Small intestine (tissue), 7 donors: ENCODE measurements at regions not wholly inside any gene's neighbourhood (a gene's known extent, or its start where the extent isn't known, plus 50 kb on each side); places are given as distances from the start of the nearest gene placed in this dataset.
A peak's percentile ranks its signal among the peaks of the same experiment; 100 is the strongest.

Source experiments
- DNase-seq, 2 donors: peaks; one replicate each; pipeline versions ENCODE4 v3.0.0 to v3.0.0-alpha.2; 2013
- FAIRE-seq: peaks from 2 replicates; lab custom pipeline; 2012; peaks lifted over from hg19 to GRCh38; lab: Jason Lieb, UNC
- H3K27ac ChIP-seq, 3 donors: one replicate each; pipeline ENCODE4 v1.5.1; 2013; ENCODE audit warnings: low read length in 2 of 3, mild to moderate bottlenecking in 2 of 3, control low read depth in 1 of 3, inconsistent platforms in 1 of 3, low read depth in 1 of 3, moderate library complexity in 1 of 3
- H3K27me3 ChIP-seq, 3 donors: one replicate each; pipeline ENCODE4 v1.6.1; 2013; ENCODE audit warnings: low read length in 3 of 3, inconsistent platforms in 1 of 3; ENCODE audit not compliant: control insufficient read depth in 3 of 3, insufficient read depth in 3 of 3
- H3K36me3 ChIP-seq, 3 donors: one replicate each; pipeline ENCODE4 v1.6.1; 2013; ENCODE audit warnings: low read length in 3 of 3, inconsistent platforms in 1 of 3, low read depth in 1 of 3, mild to moderate bottlenecking in 1 of 3, moderate library complexity in 1 of 3; ENCODE audit not compliant: control insufficient read depth in 3 of 3, insufficient read depth in 2 of 3
- H3K4me1 ChIP-seq, 3 donors: one replicate each; pipeline ENCODE4 v1.6.1; 2013; ENCODE audit warnings: low read length in 2 of 3, inconsistent platforms in 1 of 3, low read depth in 1 of 3, mild to moderate bottlenecking in 1 of 3, moderate library complexity in 1 of 3; ENCODE audit not compliant: control insufficient read depth in 3 of 3, insufficient read depth in 2 of 3
- H3K4me3 ChIP-seq, 3 donors: one replicate each; pipeline ENCODE4 v1.5.1; 2013; ENCODE audit warnings: low read length in 3 of 3, control low read depth in 1 of 3, inconsistent platforms in 1 of 3, low read depth in 1 of 3, mild to moderate bottlenecking in 1 of 3, moderate library complexity in 1 of 3
- H3K9me3 ChIP-seq, 2 donors: one replicate each; pipeline ENCODE4 v1.6.1; 2013; ENCODE audit warnings: low read depth in 1 of 2, low read length in 1 of 2; ENCODE audit not compliant: control insufficient read depth in 2 of 2, insufficient read depth in 1 of 2
- WGBS, 3 donors: extraction: QIAGEN DNeasy Blood & Tissue Kit; methylation state at CpG; one replicate each; pipeline ENCODE4 v1.1.7; 2013; 5-methylcytosine and 5-hydroxymethylcytosine counted together
- donor health status: healthy with polysubstance abuse.
- donor health status: control.
- donor health status: control.
- donor health status: Bipolar disorder and iron deficiency.
- donor health status: healthy.

- FAIRE-seq (no peak), DNase-seq (no peak)
- Histone ChIP-seq H3K27ac (no peak overlapping the region), H3K27me3 (peaks cover 0 to 2% (median 0%) of the 10 kb centered on the region in 3 donors), H3K36me3 (no peaks in the 10 kb centered on the region), H3K9me3 (peaks cover 0 to 15% of the 10 kb centered on the region in 2 donors), H3K4me1 (no peaks in the 10 kb centered on the region), H3K4me3 (no peak overlapping the region)
- WGBS, 3 donors: 52 to 75% (median 59%) methylated on average over 2 of the region's 2 CpGs
Observed at GRCh38 chr6:4295783-4296155, 160.4 kb upstream of the ECI2 start.

GRCh38 chr6:4295058-4295782, 159.8 kb upstream of the ECI2 start:
- WGBS, 3 donors: 85 to 89% (median 87%) methylated on average over 10 of the region's 10 CpGs
- peaks cover 0 to 15% of the 10 kb centered on the region in 2 donors for H3K9me3 ChIP-seq
- no peaks in the 10 kb centered on the region for H3K36me3 ChIP-seq
- DNase-seq (no peak), FAIRE-seq (no peak)
- no peaks in the 10 kb centered on the region for H3K4me1 ChIP-seq
- H3K4me3 ChIP-seq: no peak overlapping the region
- H3K27me3 ChIP-seq: peaks cover 0 to 2% (median 0%) of the 10 kb centered on the region in 3 donors
- H3K27ac ChIP-seq: no peak overlapping the region

- DNase-seq (no peak), FAIRE-seq (no peak)
- no peak overlapping the region for H3K27ac ChIP-seq
- no peak overlapping the region for H3K4me3 ChIP-seq
- H3K36me3 ChIP-seq: no peaks in the 10 kb centered on the region
- H3K9me3 ChIP-seq: peaks cover 0 to 15% of the 10 kb centered on the region in 2 donors
- peaks cover 0 to 2% (median 0%) of the 10 kb centered on the region in 3 donors for H3K27me3 ChIP-seq
- no peaks in the 10 kb centered on the region for H3K4me1 ChIP-seq
- WGBS, 3 donors: 76 to 88% (median 82%) methylated on average over 9 of the region's 9 CpGs
Observed at GRCh38 chr6:4294636-4295035, 159.3 kb upstream of the ECI2 start.

- peaks cover 0 to 3% (median 2%) of the 10 kb centered on the region in 3 donors for H3K27me3 ChIP-seq
- no peak for FAIRE-seq
- peaks cover 0 to 2% of the 10 kb centered on the region in 2 donors for H3K9me3 ChIP-seq
- no peak overlapping the region for H3K27ac ChIP-seq
- WGBS, 3 donors: 48 to 59% (median 57%) methylated on average over 11 of the region's 11 CpGs
- peaks cover 0 to 4% (median 0%) of the 10 kb centered on the region in 3 donors for H3K4me1 ChIP-seq
- H3K4me3 ChIP-seq: no peak overlapping the region
- no peak for DNase-seq
- H3K36me3 ChIP-seq: no peaks in the 10 kb centered on the region
Observed at GRCh38 chr6:4291453-4292403, 156.4 kb upstream of the ECI2 start.

- DNase-seq (no peak), FAIRE-seq (no peak)
- no peak overlapping the region for H3K4me3 ChIP-seq
- H3K27me3 ChIP-seq: peaks cover 0 to 3% (median 2%) of the 10 kb centered on the region in 3 donors
- peaks cover 0 to 4% (median 0%) of the 10 kb centered on the region in 3 donors for H3K4me1 ChIP-seq
- 87 to 92% (median 89%) methylated on average over 4 of the region's 4 CpGs for WGBS, 3 donors
- H3K36me3 ChIP-seq: no peaks in the 10 kb centered on the region
- H3K27ac ChIP-seq: no peak overlapping the region
- no peaks in the 10 kb centered on the region for H3K9me3 ChIP-seq
Observed at GRCh38 chr6:4289770-4290320, 154.5 kb upstream of the ECI2 start.

GRCh38 chr6:4287811-4288244, 152.5 kb upstream of the ECI2 start:
- Histone ChIP-seq H3K27ac (no peak overlapping the region), H3K36me3 (no peaks in the 10 kb centered on the region), H3K4me1 (peaks cover 0 to 4% (median 0%) of the 10 kb centered on the region in 3 donors), H3K9me3 (no peaks in the 10 kb centered on the region), H3K4me3 (no peak overlapping the region), H3K27me3 (peaks cover 0 to 9% (median 0%) of the 10 kb centered on the region in 3 donors)
- no peak for FAIRE-seq
- 29 to 44% (median 38%) methylated on average over 11 of the region's 11 CpGs for WGBS, 3 donors
- peak in 1 of 2 donors; percentile 8 for DNase-seq

GRCh38 chr6:4287372-4287771, 152.0 kb upstream of the ECI2 start:
- 67 to 78% (median 69%) methylated on average over 7 of the region's 7 CpGs for WGBS, 3 donors
- no peak for DNase-seq
- H3K4me3 ChIP-seq: no peak overlapping the region

GRCh38 chr6:4282926-4283325, 147.6 kb upstream of the ECI2 start:
- H3K27ac ChIP-seq: no peak overlapping the region
- peaks cover 0 to 23% (median 0%) of the 10 kb centered on the region in 3 donors for H3K27me3 ChIP-seq
- H3K4me1 ChIP-seq: peaks cover 0 to 4% (median 0%) of the 10 kb centered on the region in 3 donors
- 65 to 80% (median 73%) methylated on average over 4 of the region's 4 CpGs for WGBS, 3 donors
- FAIRE-seq (no peak), DNase-seq (no peak)
- H3K36me3 ChIP-seq: no peaks in the 10 kb centered on the region
- no peak overlapping the region for H3K4me3 ChIP-seq
- no peaks in the 10 kb centered on the region for H3K9me3 ChIP-seq

More at GRCh38 chr6:4287372-4287771, 152.0 kb upstream of the ECI2 start:
- H3K27me3 ChIP-seq: peaks cover 0 to 10% (median 0%) of the 10 kb centered on the region in 3 donors
- H3K27ac ChIP-seq: no peak overlapping the region
- H3K4me1 ChIP-seq: peaks cover 0 to 4% (median 0%) of the 10 kb centered on the region in 3 donors
- no peaks in the 10 kb centered on the region for H3K36me3 ChIP-seq
- no peaks in the 10 kb centered on the region for H3K9me3 ChIP-seq
- no peak for FAIRE-seq
